ENCODE measurements at regions not wholly inside any gene's neighbourhood (a gene's known extent, or its start where the extent isn't known, plus 50 kb on each side); places are given as distances from the start of the nearest gene placed in this dataset.
"Not testable (repeated sequence)": the region's sequence is repeated elsewhere in the genome, so short reads cannot be mapped to it uniquely, and the experiment has no call there.

DNA sequence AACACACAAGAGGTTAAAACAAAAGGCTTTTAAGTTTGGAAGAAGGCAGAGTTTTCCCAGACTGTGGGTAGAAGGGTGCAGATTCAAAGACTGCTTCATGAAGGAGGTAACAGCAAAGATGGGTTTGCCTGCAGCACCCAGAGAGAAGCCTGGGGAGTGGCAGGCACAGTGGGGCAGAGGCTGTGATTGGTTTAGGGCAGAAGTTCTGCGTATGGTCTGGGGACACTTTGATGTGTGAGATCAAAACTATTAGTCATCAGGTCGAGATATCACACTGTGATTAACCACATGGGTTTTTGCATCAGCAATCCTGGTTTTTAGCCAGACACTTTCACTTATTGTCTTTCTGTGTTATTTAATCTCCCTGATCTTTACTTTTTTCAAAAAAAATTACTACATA, 188.8 kb upstream of the GLRA1 start:
- ChIA-PET CTCF (no interaction called here), POLR2A (no interaction called here)
- H3K4me1 Mint-ChIP-seq, result peaks cover 5% of the 10 kb centered on the region
- no peak overlapping the region for H3K4me3 Mint-ChIP-seq
- peaks cover 4% of the 10 kb centered on the region for H3K27me3 Mint-ChIP-seq
- H3K36me3 Mint-ChIP-seq (ENCODE audit: low read depth), result no peaks in the 10 kb centered on the region
- no peak overlapping the region for H3K27ac Mint-ChIP-seq
- no peak for DNase-seq
- H3K9me3 Mint-ChIP-seq, result no peaks in the 10 kb centered on the region

DNA sequence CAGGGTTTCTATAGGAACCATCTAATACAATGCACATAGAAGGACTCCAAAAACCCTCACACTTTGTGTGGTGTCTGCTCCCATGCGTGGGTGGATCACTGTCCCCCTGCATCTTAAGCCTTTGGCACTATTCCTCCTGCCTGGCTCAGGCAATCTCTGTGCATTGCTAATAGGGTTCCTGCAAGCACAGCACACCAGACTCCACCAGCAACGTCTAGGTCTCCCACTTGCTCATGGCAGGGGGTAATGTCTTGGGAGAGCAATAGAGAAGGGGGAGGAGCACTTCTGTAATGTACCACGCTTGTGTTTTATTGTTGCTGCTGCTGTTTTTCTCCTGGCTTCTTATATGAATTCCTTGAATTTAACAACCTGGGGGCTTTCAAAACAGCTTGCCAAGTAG, 182.6 kb upstream of the GLRA1 start:
- Mint-ChIP-seq H3K4me1 (no peaks in the 10 kb centered on the region), H3K27ac (no peak overlapping the region), H3K4me3 (no peak overlapping the region), H3K36me3 (ENCODE audit: low read depth) (no peaks in the 10 kb centered on the region), H3K9me3 (no peaks in the 10 kb centered on the region), H3K27me3 (peaks cover 4% of the 10 kb centered on the region)
- no peak for DNase-seq
- CTCF ChIA-PET, result no interaction called here
- POLR2A ChIA-PET, result no interaction called here

DNA sequence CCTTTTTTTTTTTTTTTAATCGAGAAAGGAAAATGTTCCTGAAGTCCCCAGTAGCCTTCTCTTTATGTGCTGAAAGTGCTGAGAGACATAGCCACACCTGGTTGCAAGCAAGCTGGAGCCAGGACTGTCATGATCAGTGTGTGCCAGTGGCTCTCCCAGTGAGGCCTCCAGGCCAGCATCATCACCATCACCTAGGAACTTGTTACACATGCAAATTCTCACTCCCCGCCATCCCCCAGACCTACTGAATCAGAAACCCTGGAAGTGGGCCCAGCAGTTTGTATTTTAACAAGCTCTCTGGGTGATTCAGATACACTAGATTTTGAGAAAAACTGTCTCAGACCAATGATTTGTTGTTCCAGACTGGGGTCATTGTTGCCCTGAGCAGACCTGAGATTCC, 181.9 kb upstream of the GLRA1 start:
- no peak overlapping the region for H3K4me3 Mint-ChIP-seq
- H3K27ac Mint-ChIP-seq, result no peak overlapping the region
- no peaks in the 10 kb centered on the region for H3K36me3 Mint-ChIP-seq (ENCODE audit: low read depth)
- ChIA-PET POLR2A (no interaction called here), CTCF (no interaction called here)
- DNase-seq, result no peak
- no peaks in the 10 kb centered on the region for H3K9me3 Mint-ChIP-seq
- H3K4me1 Mint-ChIP-seq, result no peaks in the 10 kb centered on the region
- peaks cover 4% of the 10 kb centered on the region for H3K27me3 Mint-ChIP-seq

DNA sequence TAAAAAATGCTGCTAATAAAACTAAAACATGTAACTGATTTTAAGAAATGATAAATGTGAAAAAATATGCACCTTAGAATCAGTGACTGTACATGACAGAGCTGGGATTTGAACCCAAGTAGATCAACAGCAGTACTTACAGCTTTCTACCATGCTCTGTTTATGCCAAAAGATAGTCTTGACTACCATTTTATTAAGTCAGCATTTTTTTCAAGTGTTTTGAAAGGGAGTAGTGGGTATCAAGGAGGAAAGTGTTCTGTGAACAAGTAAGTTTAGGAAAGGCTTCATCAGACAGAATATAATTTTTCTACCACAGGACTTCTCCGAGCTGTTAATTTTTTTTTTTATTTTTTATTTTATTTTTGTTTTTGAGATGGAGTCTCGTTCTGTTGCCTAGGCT, 180.4 kb upstream of the GLRA1 start:
- Mint-ChIP-seq H3K27ac (no peak overlapping the region), H3K27me3 (peaks cover 4% of the 10 kb centered on the region), H3K4me1 (no peaks in the 10 kb centered on the region), H3K9me3 (no peaks in the 10 kb centered on the region), H3K36me3 (ENCODE audit: low read depth) (no peaks in the 10 kb centered on the region), H3K4me3 (no peak overlapping the region)
- ChIA-PET POLR2A (no interaction called here), CTCF (no interaction called here)
- no peak for DNase-seq

DNA sequence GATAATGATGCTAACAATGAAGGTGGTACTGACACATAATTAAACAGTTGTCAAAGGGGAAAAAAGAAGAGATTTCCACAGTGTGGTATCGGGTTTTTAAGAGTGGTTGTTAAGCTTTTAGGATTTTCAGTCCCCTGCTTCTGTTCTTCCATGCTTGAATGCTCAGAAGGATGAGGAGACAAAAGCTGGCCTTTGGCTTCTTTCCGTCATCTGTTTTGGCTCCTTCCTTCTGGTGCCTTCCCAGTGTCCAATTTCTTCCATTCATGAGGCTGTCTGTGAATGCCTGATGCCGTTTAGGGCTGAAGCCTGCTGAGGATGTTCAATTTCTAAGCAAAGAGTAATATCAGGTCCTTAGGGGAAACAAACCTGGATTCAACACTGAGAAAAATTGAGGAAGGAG, 179.6 kb upstream of the GLRA1 start:
- Mint-ChIP-seq H3K27me3 (peaks cover 4% of the 10 kb centered on the region), H3K27ac (no peak overlapping the region), H3K4me1 (no peaks in the 10 kb centered on the region), H3K9me3 (no peaks in the 10 kb centered on the region), H3K4me3 (no peak overlapping the region), H3K36me3 (ENCODE audit: low read depth) (no peaks in the 10 kb centered on the region)
- CTCF ChIA-PET, result no interaction called here
- POLR2A ChIA-PET, result interaction anchor here (0.7 kb wide), 1 partner anchor 296 kb away, joined by 3 read pairs; no protein-coding TSS in a partner anchor
- DNase-seq, result no peak

DNA sequence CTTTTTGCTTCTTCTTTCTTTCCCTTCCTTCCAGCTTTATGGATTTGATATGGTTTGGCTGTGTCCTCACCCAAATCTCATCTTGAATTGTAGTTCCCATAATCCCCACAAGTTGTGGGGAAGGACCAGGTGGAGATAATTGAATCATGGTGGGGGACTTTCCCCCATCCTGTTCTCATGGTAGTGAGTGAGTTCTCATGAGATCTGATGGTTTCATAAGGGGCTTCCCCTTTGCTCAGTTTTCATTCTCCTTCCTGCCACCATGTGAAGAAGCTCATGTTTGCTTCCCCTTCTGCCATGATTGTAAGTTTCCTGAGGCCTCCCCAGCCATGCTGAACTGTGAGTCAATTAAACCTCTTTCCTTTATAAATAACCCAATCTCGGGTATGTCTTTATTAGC, 178.3 kb upstream of the GLRA1 start:
- H3K27me3 Mint-ChIP-seq; DNase-seq; H3K27ac Mint-ChIP-seq; H3K4me3 Mint-ChIP-seq; H3K36me3 Mint-ChIP-seq (ENCODE audit: low read depth); H3K4me1 Mint-ChIP-seq; CTCF ChIA-PET; POLR2A ChIA-PET; H3K9me3 Mint-ChIP-seq: not testable (repeated sequence)

DNA sequence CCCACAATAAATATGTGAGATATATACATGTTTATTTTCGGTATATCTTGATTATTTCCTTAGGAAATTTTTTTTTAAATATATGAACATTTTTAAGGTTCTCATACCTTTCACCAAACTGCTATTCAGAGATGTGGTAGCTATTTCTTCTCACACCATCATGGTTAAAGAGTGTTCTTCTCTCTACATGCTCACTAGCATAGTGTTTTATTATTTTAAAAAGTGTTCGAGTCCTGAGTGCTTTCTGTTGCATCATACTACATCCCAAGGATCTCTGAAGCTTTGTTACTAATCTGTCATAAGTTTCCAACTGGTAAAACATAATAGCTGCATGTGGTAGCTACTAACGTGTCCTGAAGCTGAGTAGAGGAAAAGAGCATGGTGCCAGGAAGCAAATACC, 177.4 kb upstream of the GLRA1 start:
- Mint-ChIP-seq H3K4me1 (peaks cover 3% of the 10 kb centered on the region), H3K36me3 (ENCODE audit: low read depth) (no peaks in the 10 kb centered on the region), H3K4me3 (no peak overlapping the region), H3K27me3 (peaks cover 4% of the 10 kb centered on the region), H3K27ac (no peak overlapping the region), H3K9me3 (no peaks in the 10 kb centered on the region)
- DNase-seq, result no peak
- POLR2A ChIA-PET, result interaction anchor here (0.5 kb wide), 1 partner anchor 488 kb away, joined by 3 read pairs; no protein-coding TSS in a partner anchor
- CTCF ChIA-PET, result no interaction called here

DNA sequence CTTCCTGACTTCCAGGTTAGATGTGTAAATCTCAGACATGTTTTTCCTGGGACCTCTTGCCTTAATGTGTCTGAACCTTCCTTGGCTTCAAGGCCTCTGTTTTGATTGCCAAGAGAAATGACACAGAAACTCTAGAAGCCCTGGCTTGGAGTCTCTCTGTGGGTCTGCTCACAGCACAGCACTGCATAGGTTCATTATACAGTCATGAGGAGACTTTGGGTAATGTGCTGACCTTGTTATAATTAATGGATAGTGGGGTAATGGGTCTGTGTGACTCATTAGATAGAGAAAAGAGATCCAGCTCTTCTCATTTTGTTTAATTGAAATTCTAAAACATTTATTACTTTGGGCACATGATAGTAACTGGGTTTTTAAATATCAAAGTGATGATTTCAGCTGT, 175.8 kb upstream of the GLRA1 start:
- ChIA-PET CTCF (no interaction called here), POLR2A (no interaction called here)
- Mint-ChIP-seq H3K27me3 (peaks cover 4% of the 10 kb centered on the region), H3K9me3 (no peaks in the 10 kb centered on the region), H3K27ac (no peak overlapping the region), H3K4me3 (no peak overlapping the region), H3K36me3 (ENCODE audit: low read depth) (no peaks in the 10 kb centered on the region), H3K4me1 (peaks cover 4% of the 10 kb centered on the region)
- DNase-seq, result no peak

DNA sequence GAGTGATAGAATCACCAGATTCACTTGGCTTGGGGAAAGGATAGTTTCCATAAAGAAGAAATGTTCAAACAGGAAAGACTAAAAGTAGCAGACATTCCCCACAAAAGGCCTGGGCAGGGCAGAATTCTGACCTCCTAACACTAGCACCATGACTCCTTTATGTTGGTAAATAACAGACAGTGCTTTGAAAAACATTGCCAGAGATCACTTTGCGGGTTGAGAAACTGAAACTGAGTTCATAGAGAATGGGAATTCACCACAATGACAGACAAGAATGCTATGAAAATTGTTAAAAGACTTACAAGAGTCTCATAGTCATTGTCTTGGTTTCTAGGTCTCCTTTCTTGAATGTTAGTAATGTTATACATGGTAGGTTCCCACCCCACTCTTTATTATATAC, 172.5 kb upstream of the GLRA1 start:
- H3K4me3 Mint-ChIP-seq, result no peak overlapping the region

DNA sequence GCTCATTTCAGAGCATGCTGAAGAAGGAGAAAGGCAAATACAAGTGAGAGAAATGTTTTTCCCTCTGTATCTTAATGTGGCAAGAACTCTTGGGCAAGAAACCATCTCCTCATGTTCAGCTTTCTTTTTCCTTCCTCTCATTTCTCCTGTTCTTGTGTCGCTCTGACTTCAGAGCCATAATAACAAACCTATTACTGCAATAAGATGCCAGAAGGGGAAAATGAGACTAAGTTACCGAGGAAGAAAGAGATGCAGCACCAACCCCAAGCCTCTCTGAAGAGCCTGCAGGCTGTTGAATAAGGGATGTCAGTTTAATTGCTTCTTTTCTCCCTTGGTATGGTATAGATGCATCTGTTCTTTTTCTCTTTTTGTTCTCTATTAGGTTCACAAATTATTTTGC, 170.1 kb upstream of the GLRA1 start:
- H3K36me3 Mint-ChIP-seq (ENCODE audit: low read depth), result no peaks in the 10 kb centered on the region
- no peak for DNase-seq
- no peak overlapping the region for H3K4me3 Mint-ChIP-seq
- H3K27me3 Mint-ChIP-seq, result no peaks in the 10 kb centered on the region
- ChIA-PET CTCF (no interaction called here), POLR2A (no interaction called here)
- H3K4me1 Mint-ChIP-seq, result peaks cover 4% of the 10 kb centered on the region
- no peak overlapping the region for H3K27ac Mint-ChIP-seq
- H3K9me3 Mint-ChIP-seq, result no peaks in the 10 kb centered on the region

More for the DNA sequence above, 172.5 kb upstream of the GLRA1 start:
- H3K27me3 Mint-ChIP-seq, result no peaks in the 10 kb centered on the region
- ChIA-PET CTCF (no interaction called here), POLR2A (no interaction called here)
- H3K4me1 Mint-ChIP-seq, result peaks cover 4% of the 10 kb centered on the region
- H3K9me3 Mint-ChIP-seq, result no peaks in the 10 kb centered on the region
- no peak overlapping the region for H3K27ac Mint-ChIP-seq
- DNase-seq, result peak; percentile 7
- H3K36me3 Mint-ChIP-seq (ENCODE audit: low read depth), result no peaks in the 10 kb centered on the region

DNA sequence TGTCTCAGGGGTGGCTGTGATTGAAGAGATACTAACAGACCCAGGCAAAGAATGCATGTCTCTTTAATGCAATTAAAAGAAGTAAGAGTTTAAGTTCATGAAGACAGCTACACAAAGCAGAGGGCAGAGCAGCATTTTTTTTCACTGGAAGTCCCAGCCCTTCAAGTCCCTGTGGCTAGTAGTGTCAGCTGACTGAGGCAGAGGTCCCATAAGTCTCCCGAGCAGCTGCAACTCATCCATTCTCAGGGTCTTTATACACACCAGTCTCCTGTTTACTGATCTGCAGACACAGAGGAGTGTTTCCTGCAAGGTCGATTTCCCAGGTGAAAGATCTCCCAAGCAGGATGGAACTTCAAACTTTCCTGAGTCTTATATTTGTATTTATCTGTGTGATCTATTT, 169.4 kb upstream of the GLRA1 start:
- Mint-ChIP-seq H3K4me3 (no peak overlapping the region), H3K9me3 (no peaks in the 10 kb centered on the region), H3K27me3 (no peaks in the 10 kb centered on the region), H3K4me1 (peaks cover 4% of the 10 kb centered on the region), H3K27ac (no peak overlapping the region), H3K36me3 (ENCODE audit: low read depth) (no peaks in the 10 kb centered on the region)
- DNase-seq, result no peak
- ChIA-PET CTCF (interaction anchor here (0.7 kb wide), 1 partner anchor 9 kb away, joined by 3 read pairs; no protein-coding TSS in a partner anchor), POLR2A (no interaction called here)

DNA sequence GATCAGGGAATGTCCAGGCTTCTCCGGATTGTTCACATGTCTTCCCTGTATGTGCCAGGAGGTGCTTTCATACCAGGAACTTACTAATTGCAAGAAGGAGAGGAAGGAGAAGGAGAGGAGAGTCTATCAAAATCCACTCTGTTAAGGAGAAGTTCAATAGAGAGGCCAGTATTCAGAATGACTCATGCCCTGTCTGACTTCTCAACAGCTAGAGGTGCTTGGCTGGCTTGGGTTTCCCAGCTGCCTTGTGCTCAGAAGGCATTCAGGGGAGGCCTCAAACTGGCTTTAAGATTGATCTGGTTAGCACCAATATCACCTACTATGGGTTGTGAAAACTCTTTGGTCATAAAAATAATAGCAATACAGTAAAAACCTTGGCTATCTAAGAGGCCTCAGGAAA, 167.9 kb upstream of the GLRA1 start:
- no peaks in the 10 kb centered on the region for H3K27me3 Mint-ChIP-seq
- ChIA-PET POLR2A (no interaction called here), CTCF (no interaction called here)
- no peak for DNase-seq
- no peaks in the 10 kb centered on the region for H3K9me3 Mint-ChIP-seq
- H3K27ac Mint-ChIP-seq, result no peak overlapping the region
- H3K4me1 Mint-ChIP-seq, result peaks cover 4% of the 10 kb centered on the region
- H3K36me3 Mint-ChIP-seq (ENCODE audit: low read depth), result no peaks in the 10 kb centered on the region
- no peak overlapping the region for H3K4me3 Mint-ChIP-seq

DNA sequence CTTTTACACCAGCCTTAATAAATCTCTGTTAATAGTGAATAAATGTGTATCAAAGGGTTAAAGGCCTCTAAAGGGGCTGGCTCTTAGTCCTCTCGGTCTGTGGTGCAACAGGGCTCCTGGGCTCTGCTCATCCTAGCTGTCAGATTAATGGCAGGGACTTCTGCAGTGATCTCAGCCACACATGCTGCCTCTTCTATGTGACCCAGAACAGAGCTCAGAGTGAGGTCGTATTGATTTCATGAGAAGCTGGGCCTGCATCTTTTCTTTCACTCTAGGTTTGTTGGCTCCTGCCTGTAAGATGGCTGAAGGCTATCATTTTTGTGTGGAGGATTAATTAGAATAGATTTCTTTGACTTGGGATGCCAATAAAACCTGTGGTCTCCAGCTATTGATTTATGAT, 165.0 kb upstream of the GLRA1 start:
- Mint-ChIP-seq H3K4me1 (no peaks in the 10 kb centered on the region), H3K27ac (no peak overlapping the region), H3K4me3 (no peak overlapping the region), H3K9me3 (no peaks in the 10 kb centered on the region), H3K27me3 (no peaks in the 10 kb centered on the region), H3K36me3 (ENCODE audit: low read depth) (no peaks in the 10 kb centered on the region)
- ChIA-PET CTCF (no interaction called here), POLR2A (no interaction called here)
- no peak for DNase-seq

DNA sequence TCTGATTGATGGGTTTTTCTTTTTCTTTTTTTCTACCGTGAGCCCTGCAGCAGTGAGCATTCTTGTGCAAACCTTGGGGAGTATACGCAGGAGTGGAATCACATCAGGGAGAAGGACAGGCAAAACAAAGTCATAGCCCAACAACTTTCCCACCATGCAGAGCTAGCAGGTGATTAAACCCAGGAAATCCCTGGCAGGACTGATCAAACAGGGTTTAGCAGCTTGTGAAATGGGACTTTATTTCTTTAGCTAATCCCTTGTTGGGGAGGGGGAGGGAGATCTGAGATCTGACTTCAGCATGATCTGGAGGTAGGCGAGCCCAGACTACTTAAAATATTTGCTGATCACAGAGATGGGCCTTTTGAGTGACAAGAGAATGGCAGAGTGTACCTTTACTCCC, 162.0 kb upstream of the GLRA1 start:
- Mint-ChIP-seq H3K27me3 (no peaks in the 10 kb centered on the region), H3K27ac (no peak overlapping the region), H3K4me3 (no peak overlapping the region), H3K4me1 (no peaks in the 10 kb centered on the region), H3K9me3 (no peaks in the 10 kb centered on the region), H3K36me3 (ENCODE audit: low read depth) (no peaks in the 10 kb centered on the region)
- DNase-seq, result no peak
- ChIA-PET POLR2A (no interaction called here), CTCF (no interaction called here)

DNA sequence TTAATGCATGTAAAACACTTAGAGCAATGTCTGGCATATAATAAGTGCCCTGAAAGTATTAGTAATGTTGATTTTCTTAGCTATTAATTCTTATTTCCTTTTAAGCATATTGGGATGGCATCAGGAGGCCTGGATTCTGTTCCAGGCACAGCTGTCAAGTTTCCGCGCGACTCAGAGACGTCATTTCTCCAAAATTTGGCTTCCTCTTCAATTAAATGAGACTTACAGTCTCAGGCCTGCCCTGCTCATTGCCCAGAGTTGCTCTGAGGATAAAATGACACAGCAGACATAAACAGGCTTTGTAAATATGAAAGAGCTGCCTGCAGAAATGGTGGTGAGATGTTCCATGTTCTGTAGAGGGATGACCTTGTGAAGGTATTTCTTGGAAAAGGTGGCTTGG, 159.8 kb upstream of the GLRA1 start:
- no peak for DNase-seq
- Mint-ChIP-seq H3K27me3 (no peaks in the 10 kb centered on the region), H3K9me3 (no peaks in the 10 kb centered on the region), H3K36me3 (ENCODE audit: low read depth) (no peaks in the 10 kb centered on the region), H3K4me1 (no peaks in the 10 kb centered on the region), H3K27ac (no peak overlapping the region), H3K4me3 (no peak overlapping the region)
- CTCF ChIA-PET, result interaction anchor here (0.5 to 1.2 kb wide), 2 partner anchors 10 to 22 kb away, joined by 3 to 4 read pairs; no protein-coding TSS in a partner anchor
- POLR2A ChIA-PET, result no interaction called here

Data from activated CD4-positive, alpha-beta T cell treated with anti-CD3 and anti-CD28 coated beads, Interleukin-2, amount 10 ng/mL, durations not matched to agents 7 days and 5 days (primary cell).